PC-9 (cell line): ENCODE measurements at regions not wholly inside any gene's neighbourhood (a gene's known extent, or its start where the extent isn't known, plus 50 kb on each side); places are given as distances from the start of the nearest gene placed in this dataset.

Source experiments
- BruUV-seq: library from RNA; stranded (reverse); fragments of 400-500 nt; replicated peaks from 2 replicates; lab custom pipeline; 2021; lab: Mats Ljungman, UMichigan
- CTCF ChIA-PET: fragments of 300-600 bp; sonication (Branson Sonifier 250); formaldehyde crosslinking; loops from one replicate; lab custom pipeline; 2022; ENCODE audit warnings: antibody characterized with exemption; lab: Charles Lee
- POLR2A ChIA-PET: fragments of 300-600 bp; sonication (Branson Sonifier 250); formaldehyde crosslinking; loops from one replicate; lab custom pipeline; 2022; ENCODE audit warnings: antibody characterized with exemption; ENCODE audit not compliant: unreplicated experiment; lab: Charles Lee
- DNase-seq, 2 experiments: peaks; one replicate each; pipeline versions ENCODE4 v3.0.0 to v3.0.0-alpha.2; 2015 to 2022; ENCODE audit warnings: mixed read lengths in 1 of 2
- H2AFZ ChIP-seq: fragments of 200-600 bp; sonication (generic); 2 replicates; pipeline ENCODE4 v1.8.1; 2017; ENCODE audit warnings: antibody characterized with exemption
- H3F3A ChIP-seq: fragments of 200-600 bp; sonication (generic); 2 replicates; pipeline ENCODE4 v1.8.1; 2017; ENCODE audit warnings: antibody characterized with exemption, mild to moderate bottlenecking, low read depth; ENCODE audit not compliant: insufficient read depth
- H3K27ac ChIP-seq: fragments of 200-600 bp; sonication (generic); 2 replicates; pipeline ENCODE4 v1.6.1; 2016; ENCODE audit warnings: mixed run types
- H3K27me3 ChIP-seq: fragments of 200-600 bp; sonication (generic); 2 replicates; pipeline ENCODE4 v1.6.1; 2016; ENCODE audit warnings: low read depth, mixed run types; ENCODE audit not compliant: insufficient read depth
- H3K36me3 ChIP-seq: fragments of 200-600 bp; sonication (generic); 2 replicates; pipeline ENCODE4 v1.6.1; 2016; ENCODE audit warnings: low read depth, mixed run types
- H3K4me1 ChIP-seq: fragments of 200-600 bp; sonication (generic); replicated peaks from 2 replicates; pipeline ENCODE4 v1.6.1; 2016; ENCODE audit warnings: mixed run types; ENCODE audit not compliant: insufficient read depth
- H3K4me2 ChIP-seq: fragments of 200-600 bp; sonication (generic); 2 replicates; pipeline ENCODE4 v1.6.1; 2017; ENCODE audit warnings: mixed run types
- H3K4me3 ChIP-seq: fragments of 200-600 bp; sonication (generic); 2 replicates; pipeline ENCODE4 v1.6.1; 2016; ENCODE audit warnings: mixed run types
- H3K79me2 ChIP-seq: fragments of 200-600 bp; sonication (generic); 2 replicates; pipeline ENCODE4 v1.6.1; 2017; ENCODE audit warnings: low read depth, mixed run types
- H3K9me2 ChIP-seq: fragments of 200-600 bp; sonication (generic); 2 replicates; pipeline ENCODE4 v1.8.1; 2017; ENCODE audit warnings: mild to moderate bottlenecking; ENCODE audit not compliant: insufficient read depth
- H3K9me3 ChIP-seq: fragments of 200-600 bp; sonication (generic); 2 replicates; pipeline ENCODE4 v1.8.1; 2016; ENCODE audit warnings: low read depth; ENCODE audit not compliant: insufficient read depth
- H4K20me1 ChIP-seq: fragments of 200-600 bp; sonication (generic); 2 replicates; pipeline ENCODE4 v1.8.1; 2017; ENCODE audit not compliant: insufficient read depth
- EZH2 ChIP-seq: fragments of 200-600 bp; sonication (generic); IDR thresholded peaks from 2 replicates; pipeline ENCODE4 v1.8.0; 2017; ENCODE audit warnings: antibody characterized with exemption, low read depth
- intact Hi-C: fragments of 100-400 bp; cut with micrococcal nuclease; formaldehyde crosslinking; loops from one replicate; pipeline ENCODE4 v1.10.0; 2022; ENCODE audit not compliant: unreplicated experiment
- TF ChIP-seq, protein P1 (sequence below): fragments of 200-600 bp; sonication (generic); conservative IDR thresholded peaks from 2 replicates; pipeline ENCODE4 v1.6.1; 2017; ENCODE audit warnings: mixed run types, antibody characterized with exemption, mild to moderate bottlenecking, moderate library complexity

DNA sequence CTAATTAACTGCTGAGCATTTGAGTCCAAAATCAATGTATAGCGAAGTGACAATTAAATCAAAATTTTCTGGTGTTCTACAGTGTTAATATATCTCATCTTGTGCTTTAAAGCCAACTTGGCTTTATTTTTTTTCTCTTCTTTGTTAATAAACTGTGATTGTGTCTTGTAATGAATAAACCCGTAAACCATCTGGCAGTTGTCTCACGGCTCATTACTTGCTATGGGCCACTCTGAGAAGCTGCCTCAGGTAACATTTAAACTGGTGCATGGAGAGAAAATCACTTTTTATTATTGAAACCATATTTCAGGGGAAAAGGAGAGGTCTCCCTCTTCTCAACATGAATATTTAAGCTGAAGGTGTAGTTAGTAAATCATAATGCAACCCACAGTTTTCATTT lies 694.0 kb downstream of the KCTD8 start:
- POLR2A ChIA-PET = no interaction called here
- BruUV-seq = no TSS peak
- no peaks in the 10 kb centered on the region for H3K9me3 ChIP-seq

DNA sequence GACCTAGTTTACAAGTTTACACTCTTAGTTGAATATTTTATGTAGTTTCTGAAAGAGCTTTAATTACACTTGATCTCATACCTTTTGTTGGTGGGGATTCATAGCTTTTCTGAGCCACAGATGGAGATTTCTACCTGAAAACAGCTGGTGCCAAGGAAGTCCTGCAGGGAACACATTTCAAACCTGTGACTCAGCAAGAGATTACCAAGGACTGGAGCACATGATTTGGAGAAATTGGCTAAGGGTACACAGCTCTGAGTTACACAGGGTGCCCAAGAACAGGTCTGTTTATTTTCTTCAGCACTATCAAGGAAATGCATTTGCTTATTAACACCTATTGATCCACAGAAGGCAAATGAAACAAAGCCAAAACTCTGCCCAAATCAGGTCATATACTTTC lies 691.5 kb downstream of the KCTD8 start:
- Histone ChIP-seq H3F3A (peaks cover 4% of the 10 kb centered on the region), H4K20me1 (no peaks in the 10 kb centered on the region), H3K27me3 (no peaks in the 10 kb centered on the region), H3K79me2 (no peaks in the 10 kb centered on the region), H3K4me3 (no peak overlapping the region), H3K9me2 (no peaks in the 10 kb centered on the region), H3K27ac (no peak overlapping the region), H2AFZ (no peak overlapping the region), H3K9me3 (no peaks in the 10 kb centered on the region), H3K4me2 (no peak overlapping the region), H3K36me3 (no peaks in the 10 kb centered on the region), H3K4me1 (no peaks in the 10 kb centered on the region)
- CTCF ChIA-PET = no interaction called here
- BruUV-seq = no TSS peak
- TF ChIP-seq, protein P1, sequence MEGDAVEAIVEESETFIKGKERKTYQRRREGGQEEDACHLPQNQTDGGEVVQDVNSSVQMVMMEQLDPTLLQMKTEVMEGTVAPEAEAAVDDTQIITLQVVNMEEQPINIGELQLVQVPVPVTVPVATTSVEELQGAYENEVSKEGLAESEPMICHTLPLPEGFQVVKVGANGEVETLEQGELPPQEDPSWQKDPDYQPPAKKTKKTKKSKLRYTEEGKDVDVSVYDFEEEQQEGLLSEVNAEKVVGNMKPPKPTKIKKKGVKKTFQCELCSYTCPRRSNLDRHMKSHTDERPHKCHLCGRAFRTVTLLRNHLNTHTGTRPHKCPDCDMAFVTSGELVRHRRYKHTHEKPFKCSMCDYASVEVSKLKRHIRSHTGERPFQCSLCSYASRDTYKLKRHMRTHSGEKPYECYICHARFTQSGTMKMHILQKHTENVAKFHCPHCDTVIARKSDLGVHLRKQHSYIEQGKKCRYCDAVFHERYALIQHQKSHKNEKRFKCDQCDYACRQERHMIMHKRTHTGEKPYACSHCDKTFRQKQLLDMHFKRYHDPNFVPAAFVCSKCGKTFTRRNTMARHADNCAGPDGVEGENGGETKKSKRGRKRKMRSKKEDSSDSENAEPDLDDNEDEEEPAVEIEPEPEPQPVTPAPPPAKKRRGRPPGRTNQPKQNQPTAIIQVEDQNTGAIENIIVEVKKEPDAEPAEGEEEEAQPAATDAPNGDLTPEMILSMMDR = no peak
- POLR2A ChIA-PET = no interaction called here
- DNase-seq = peak in 1 of 2 experiments; percentile 37
- intact Hi-C loops = no loop called here

More for the DNA sequence above, 694.0 kb downstream of the KCTD8 start:
- Histone ChIP-seq H3K36me3 (no peaks in the 10 kb centered on the region), H3K79me2 (no peaks in the 10 kb centered on the region), H3K9me2 (no peaks in the 10 kb centered on the region), H3K4me2 (no peak overlapping the region), H3K27me3 (no peaks in the 10 kb centered on the region), H2AFZ (no peak overlapping the region), H3K4me1 (no peaks in the 10 kb centered on the region), H3K27ac (no peak overlapping the region), H3F3A (peaks cover 4% of the 10 kb centered on the region), H4K20me1 (no peaks in the 10 kb centered on the region), H3K4me3 (no peak overlapping the region)
- intact Hi-C loops = no loop called here
- TF ChIP-seq EZH2 = no peak
- TF ChIP-seq, protein P1 = no peak
- no peak for DNase-seq
- CTCF ChIA-PET = no interaction called here

DNA sequence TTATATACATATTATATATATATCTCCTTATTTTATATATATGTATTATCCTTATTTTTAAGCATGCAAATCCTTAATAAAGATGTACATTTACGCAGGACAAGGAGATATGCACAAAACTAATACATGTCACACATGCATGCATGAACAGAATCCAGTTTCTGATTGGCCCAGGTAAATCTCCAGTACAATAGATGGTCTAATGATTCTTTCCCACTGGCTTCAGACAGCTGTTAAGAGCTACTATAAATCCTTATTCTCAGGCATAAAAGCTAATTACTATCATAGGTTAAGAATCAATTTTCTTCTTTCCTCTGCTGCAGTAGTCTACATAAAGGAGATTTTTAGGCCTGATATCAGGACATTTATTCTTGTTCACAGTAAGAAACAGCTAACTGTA lies 689.8 kb downstream of the KCTD8 start:
- H2AFZ ChIP-seq = no peak overlapping the region
- peaks cover 4% of the 10 kb centered on the region for H3F3A ChIP-seq
- no peaks in the 10 kb centered on the region for H3K9me2 ChIP-seq
- DNase-seq = no peak
- ChIA-PET CTCF (no interaction called here), POLR2A (no interaction called here)
- H3K4me3 ChIP-seq = no peak overlapping the region
- BruUV-seq = no TSS peak
- no peak overlapping the region for H3K4me2 ChIP-seq
- TF ChIP-seq, protein P1 = no peak
- no peak for TF ChIP-seq EZH2
- H3K27ac ChIP-seq = no peak overlapping the region
- H3K36me3 ChIP-seq = no peaks in the 10 kb centered on the region
- no peaks in the 10 kb centered on the region for H3K27me3 ChIP-seq
- H3K79me2 ChIP-seq = no peaks in the 10 kb centered on the region
- no peaks in the 10 kb centered on the region for H3K9me3 ChIP-seq
- no peaks in the 10 kb centered on the region for H4K20me1 ChIP-seq
- intact Hi-C loops = no loop called here
- H3K4me1 ChIP-seq = no peaks in the 10 kb centered on the region
